Type B pancreatic cell (in vitro differentiated cells): ENCODE measurements at regions not wholly inside any gene's neighbourhood (a gene's known extent, or its start where the extent isn't known, plus 50 kb on each side); places are given as distances from the start of the nearest gene placed in this dataset.
"Not testable (repeated sequence)": the region's sequence is repeated elsewhere in the genome, so short reads cannot be mapped to it uniquely, and the experiment has no call there.

Experiments
- DNase-seq: peaks from one replicate; pipeline ENCODE4 v3.0.0; 2021; ENCODE audit warnings: mixed read lengths; ENCODE audit not compliant: unreplicated experiment; ENCODE audit errors: extremely low spot score
- H3K27ac Mint-ChIP-seq: 2 replicates; pipeline ENCODE4 v1.8.0; 2021; ENCODE audit warnings: mild to moderate bottlenecking, mixed read lengths
- H3K27me3 Mint-ChIP-seq: 2 replicates; pipeline ENCODE4 v1.8.0; 2021; ENCODE audit warnings: mixed read lengths
- H3K36me3 Mint-ChIP-seq: 2 replicates; pipeline ENCODE4 v1.8.0; 2021; ENCODE audit warnings: mixed read lengths
- H3K4me1 Mint-ChIP-seq: one replicate; pipeline ENCODE4 v1.8.0; 2021; ENCODE audit warnings: mixed read lengths; ENCODE audit not compliant: unreplicated experiment
- H3K4me3 Mint-ChIP-seq: 2 replicates; pipeline ENCODE4 v1.8.0; 2021; ENCODE audit warnings: mild to moderate bottlenecking, mixed read lengths
- H3K9me3 Mint-ChIP-seq: 2 replicates; pipeline ENCODE4 v1.8.0; 2021; ENCODE audit warnings: mixed read lengths
- TF ChIP-seq, protein P1 (sequence below): fragments of 200-600 bp; sonication (generic); conservative IDR thresholded peaks from 2 replicates; pipeline ENCODE4 v1.5.0; 2021; ENCODE audit warnings: antibody characterized with exemption, mild to moderate bottlenecking

DNA sequence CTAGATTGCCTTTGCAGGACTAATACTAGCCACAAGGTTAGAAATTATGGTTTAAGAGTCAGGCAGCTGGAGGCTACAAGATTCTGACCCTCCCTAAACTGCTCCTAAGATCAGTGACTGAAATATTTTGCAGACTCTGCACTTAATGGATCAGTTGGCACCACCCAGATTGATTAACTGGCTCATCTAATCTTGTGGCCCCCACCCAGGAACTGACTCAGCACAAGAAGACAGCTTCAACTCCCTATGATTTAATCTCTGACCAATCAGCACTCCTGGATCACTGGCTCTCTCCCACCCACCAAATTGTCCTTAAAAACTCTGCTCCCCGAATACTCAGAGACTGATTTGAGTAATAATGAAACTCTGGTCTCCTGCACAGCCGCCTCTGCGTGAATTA, 145.4 kb upstream of the LCORL start:
- Mint-ChIP-seq H3K36me3 (no peaks in the 10 kb centered on the region), H3K4me3 (no peak overlapping the region), H3K9me3 (peaks cover 16% of the 10 kb centered on the region), H3K27ac (no peak overlapping the region), H3K27me3 (no peaks in the 10 kb centered on the region), H3K4me1 (no peaks in the 10 kb centered on the region)
- TF ChIP-seq, protein P1, sequence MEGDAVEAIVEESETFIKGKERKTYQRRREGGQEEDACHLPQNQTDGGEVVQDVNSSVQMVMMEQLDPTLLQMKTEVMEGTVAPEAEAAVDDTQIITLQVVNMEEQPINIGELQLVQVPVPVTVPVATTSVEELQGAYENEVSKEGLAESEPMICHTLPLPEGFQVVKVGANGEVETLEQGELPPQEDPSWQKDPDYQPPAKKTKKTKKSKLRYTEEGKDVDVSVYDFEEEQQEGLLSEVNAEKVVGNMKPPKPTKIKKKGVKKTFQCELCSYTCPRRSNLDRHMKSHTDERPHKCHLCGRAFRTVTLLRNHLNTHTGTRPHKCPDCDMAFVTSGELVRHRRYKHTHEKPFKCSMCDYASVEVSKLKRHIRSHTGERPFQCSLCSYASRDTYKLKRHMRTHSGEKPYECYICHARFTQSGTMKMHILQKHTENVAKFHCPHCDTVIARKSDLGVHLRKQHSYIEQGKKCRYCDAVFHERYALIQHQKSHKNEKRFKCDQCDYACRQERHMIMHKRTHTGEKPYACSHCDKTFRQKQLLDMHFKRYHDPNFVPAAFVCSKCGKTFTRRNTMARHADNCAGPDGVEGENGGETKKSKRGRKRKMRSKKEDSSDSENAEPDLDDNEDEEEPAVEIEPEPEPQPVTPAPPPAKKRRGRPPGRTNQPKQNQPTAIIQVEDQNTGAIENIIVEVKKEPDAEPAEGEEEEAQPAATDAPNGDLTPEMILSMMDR: no peak
- no peak for DNase-seq

DNA sequence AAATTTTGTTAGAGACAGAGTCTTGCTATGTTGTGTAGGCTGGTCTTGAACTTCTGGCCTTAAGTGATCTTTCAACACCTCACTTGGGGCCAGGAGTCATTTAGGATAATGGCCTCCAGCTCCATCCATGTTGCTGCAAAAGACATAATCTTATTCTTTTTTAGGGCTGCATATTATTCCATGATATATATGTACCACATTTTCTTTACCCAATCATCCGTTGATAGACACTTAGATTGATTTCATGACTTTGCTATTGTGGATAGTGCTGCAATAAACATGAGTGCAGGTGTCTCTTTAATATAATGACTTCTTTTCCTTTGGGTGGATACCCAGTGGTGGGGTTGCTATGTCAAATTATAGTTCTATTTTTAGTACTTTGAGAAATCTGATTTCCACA, 140.9 kb upstream of the LCORL start:
- H3K9me3 Mint-ChIP-seq: peaks cover 8% of the 10 kb centered on the region
- H3K4me1 Mint-ChIP-seq: no peaks in the 10 kb centered on the region
- H3K4me3 Mint-ChIP-seq: no peak overlapping the region
- no peaks in the 10 kb centered on the region for H3K36me3 Mint-ChIP-seq
- H3K27me3 Mint-ChIP-seq: no peaks in the 10 kb centered on the region
- TF ChIP-seq, protein P1: no peak
- H3K27ac Mint-ChIP-seq: no peak overlapping the region
- no peak for DNase-seq

DNA sequence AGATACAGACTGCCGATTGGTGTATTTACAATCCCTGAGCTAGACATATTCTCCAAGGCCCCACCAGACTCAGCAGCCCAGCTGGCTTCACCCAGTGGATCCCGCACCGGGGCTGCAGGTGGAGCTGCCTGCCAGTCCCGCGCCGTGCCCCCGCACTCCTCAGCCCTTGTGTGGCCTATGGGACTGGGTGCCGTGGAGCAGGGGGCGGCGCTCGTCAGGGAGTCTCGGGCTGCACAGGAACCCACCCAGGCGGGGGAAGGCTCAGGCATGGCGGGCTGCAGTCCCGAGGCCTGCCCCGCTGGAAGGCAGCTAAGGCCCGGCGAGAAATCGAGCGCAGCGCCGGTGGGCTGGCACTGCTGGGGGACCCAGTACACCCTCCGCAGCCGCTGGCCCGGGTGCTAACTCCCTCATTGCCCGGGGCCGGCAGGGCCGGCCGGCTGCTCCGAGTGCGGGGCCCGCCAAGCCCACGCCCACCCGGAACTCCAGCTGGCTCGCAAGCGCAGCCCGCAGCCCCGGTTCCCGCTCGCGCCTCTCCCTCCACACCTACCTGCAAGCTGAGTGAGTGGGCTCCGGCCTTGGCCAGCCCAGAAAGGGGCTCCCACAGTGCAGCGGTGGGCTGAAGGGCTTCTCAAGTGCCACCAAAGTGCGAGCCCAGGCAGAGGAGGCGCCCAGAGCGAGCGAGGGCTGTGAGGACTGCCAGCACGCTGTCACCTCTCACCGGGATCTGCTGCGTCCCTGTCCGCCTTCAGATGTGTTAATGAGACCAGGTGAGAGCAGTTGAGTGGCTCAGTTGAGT, 137.8 kb upstream of the LCORL start:
- H3K36me3 Mint-ChIP-seq, H3K27me3 Mint-ChIP-seq, H3K27ac Mint-ChIP-seq, H3K4me3 Mint-ChIP-seq, DNase-seq, H3K4me1 Mint-ChIP-seq, H3K9me3 Mint-ChIP-seq: not testable (repeated sequence)

DNA sequence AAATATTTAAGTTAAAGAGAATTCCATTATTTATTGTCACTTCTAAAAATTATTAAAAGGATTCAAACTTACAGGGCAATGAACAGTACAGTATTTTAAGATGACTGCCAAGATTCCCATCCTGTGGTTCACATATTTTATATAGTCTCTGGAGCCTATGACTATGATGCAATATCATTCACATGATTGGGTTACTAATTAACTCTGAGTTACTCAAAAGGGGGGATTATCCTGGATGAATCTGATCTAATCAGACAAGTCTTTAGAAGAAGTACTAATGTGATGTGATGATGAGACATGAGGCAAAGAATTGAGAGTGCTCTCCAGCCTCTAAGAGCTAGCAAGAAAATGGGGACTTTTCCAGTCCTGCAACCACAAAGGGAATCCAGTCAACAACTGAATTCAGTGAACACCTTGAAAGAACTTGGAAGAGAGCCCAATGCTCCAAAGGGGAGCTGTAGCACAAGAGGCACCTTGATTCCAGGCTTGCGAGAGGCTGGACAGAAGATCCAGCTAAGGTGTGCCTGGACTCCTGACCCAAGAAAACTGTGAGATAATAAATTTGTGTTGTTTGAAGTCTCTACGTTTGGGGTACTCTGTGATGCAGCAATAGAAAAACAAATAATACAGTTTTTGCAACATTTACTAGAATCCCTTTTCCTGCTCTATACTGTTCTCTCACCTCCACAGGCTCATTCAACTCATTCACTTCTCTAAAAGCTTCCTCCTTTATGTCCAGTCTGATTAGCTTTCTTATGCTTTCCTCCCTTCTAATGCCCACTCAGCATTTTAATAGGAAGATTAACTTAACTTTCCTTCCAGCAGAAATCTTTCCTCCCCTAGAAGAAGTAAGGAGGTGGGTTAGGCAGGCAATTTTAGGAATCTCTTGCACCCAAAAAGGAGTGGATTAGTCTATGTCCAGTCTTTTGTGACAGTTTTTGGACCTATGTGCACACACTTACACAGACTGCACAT, 133.8 kb upstream of the LCORL start:
- DNase-seq: no peak
- H3K27ac Mint-ChIP-seq: no peak overlapping the region
- H3K36me3 Mint-ChIP-seq: no peaks in the 10 kb centered on the region
- H3K27me3 Mint-ChIP-seq: peaks cover 3% of the 10 kb centered on the region
- H3K4me3 Mint-ChIP-seq: no peak overlapping the region
- H3K4me1 Mint-ChIP-seq: no peaks in the 10 kb centered on the region
- H3K9me3 Mint-ChIP-seq: no peaks in the 10 kb centered on the region
- TF ChIP-seq, protein P1: no peak

DNA sequence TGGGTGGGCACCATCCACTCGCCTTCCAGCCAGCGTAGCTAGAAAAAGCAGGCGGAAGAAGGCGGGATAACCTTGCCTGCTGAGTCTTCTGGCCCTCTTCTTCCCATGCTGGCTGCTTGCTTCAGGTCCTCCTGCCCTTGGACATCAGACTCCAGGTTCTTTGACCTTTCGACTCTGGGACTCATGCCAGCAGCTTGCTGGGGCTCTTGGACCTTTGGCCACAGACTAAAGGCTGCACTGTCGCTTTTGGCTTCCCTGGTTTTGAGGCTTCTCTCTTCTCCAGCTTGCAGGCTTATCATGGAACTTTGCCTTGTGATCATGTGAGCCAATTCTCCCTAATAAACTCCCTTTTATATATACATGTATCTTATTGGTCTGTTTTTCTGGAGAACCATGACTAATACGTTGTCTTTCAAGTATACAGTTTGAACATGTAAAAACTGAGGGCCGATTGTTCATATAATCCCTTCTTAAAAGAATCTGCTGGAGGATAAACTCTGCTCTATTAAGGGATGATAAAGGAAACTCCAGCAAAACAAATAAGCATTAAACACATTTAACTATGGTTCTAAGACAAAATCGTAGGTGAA, 116.6 kb upstream of the LCORL start:
- peaks cover 6% of the 10 kb centered on the region for H3K27me3 Mint-ChIP-seq
- no peak overlapping the region for H3K4me3 Mint-ChIP-seq
- H3K9me3 Mint-ChIP-seq: no peaks in the 10 kb centered on the region
- no peak overlapping the region for H3K27ac Mint-ChIP-seq
- H3K36me3 Mint-ChIP-seq: no peaks in the 10 kb centered on the region
- H3K4me1 Mint-ChIP-seq: no peaks in the 10 kb centered on the region
- no peak for DNase-seq
- TF ChIP-seq, protein P1: no peak
